NT2/D1 (cell line): ENCODE measurements at regions not wholly inside any gene's neighbourhood (a gene's known extent, or its start where the extent isn't known, plus 50 kb on each side); places are given as distances from the start of the nearest gene placed in this dataset.

ENCODE experiments used
- SUZ12 ChIP-seq: IDR thresholded peaks from 2 replicates; pipeline ENCODE4 v1.6.1; 2011; ENCODE audit not compliant: insufficient read length, insufficient read depth; ENCODE audit errors: extremely low read depth
- ZNF274 ChIP-seq: IDR thresholded peaks from 2 replicates; pipeline ENCODE4 v1.6.1; 2011; ENCODE audit warnings: mild to moderate bottlenecking, low read depth, low read length

- TF ChIP-seq ZNF274 (no peak), SUZ12 (no peak)
These were observed 314.2 kb downstream of the PID1 start for GRCh38 chr2:228956701-228957474.
